Panc1 (cell line): ENCODE measurements at regions not wholly inside any gene's neighbourhood (a gene's known extent, or its start where the extent isn't known, plus 50 kb on each side); places are given as distances from the start of the nearest gene placed in this dataset.
"Not testable (repeated sequence)": the region's sequence is repeated elsewhere in the genome, so short reads cannot be mapped to it uniquely, and the experiment has no call there.

Experiments used
- ATAC-seq: fragments of 200-7000 bp; cut with Tn5 transposase; 2 replicates; pipeline ENCODE4 v1.9.1; 2020; ENCODE audit warnings: mild to moderate bottlenecking, moderate library complexity
- BruUV-seq: library from RNA; stranded (reverse); fragments of 400-500 nt; replicated peaks from 2 replicates; lab custom pipeline; 2021; lab: Mats Ljungman, UMichigan
- CTCF ChIA-PET: fragments of 300-600 bp; sonication (Branson Sonifier 250); formaldehyde crosslinking; loops from one replicate; lab custom pipeline; 2022; ENCODE audit warnings: antibody characterized with exemption; lab: Charles Lee
- POLR2A ChIA-PET: fragments of 300-600 bp; sonication (Branson Sonifier 250); formaldehyde crosslinking; loops from one replicate; lab custom pipeline; 2022; ENCODE audit warnings: antibody characterized with exemption; lab: Charles Lee
- DNase-seq: peaks from one replicate; pipeline ENCODE4 v3.0.0-alpha.2; 2010; ENCODE audit warnings: low read depth, low spot score
- H3K27ac ChIP-seq: 2 replicates; pipeline ENCODE4 v1.5.1; 2011; ENCODE audit warnings: mild to moderate bottlenecking, low read length, inconsistent platforms
- H3K27me3 ChIP-seq: fragments of 200-500 bp; sonication (Bioruptor generic); 2 replicates; pipeline ENCODE4 v1.6.0; 2014; ENCODE audit warnings: low read length, inconsistent platforms; ENCODE audit not compliant: control insufficient read depth, insufficient read depth
- H3K36me3 ChIP-seq: fragments of 200-500 bp; sonication (Bioruptor generic); 2 replicates; pipeline ENCODE4 v1.5.1; 2014; ENCODE audit warnings: inconsistent platforms, mild to moderate bottlenecking, low read length, moderate library complexity; ENCODE audit not compliant: control insufficient read depth, insufficient read depth
- H3K4me1 ChIP-seq: 2 replicates; pipeline ENCODE4 v1.5.1; 2011; ENCODE audit warnings: inconsistent platforms, mild to moderate bottlenecking, low read length, moderate library complexity; ENCODE audit not compliant: control insufficient read depth, insufficient read depth
- H3K4me3 ChIP-seq, 2 experiments: 2 replicates each; pipeline ENCODE4 v1.5.1; 2011 to 2012; ENCODE audit warnings: low read depth in 2 of 2, low read length in 2 of 2, mild to moderate bottlenecking in 2 of 2, inconsistent platforms in 1 of 2, moderate library complexity in 1 of 2
- H3K9me3 ChIP-seq: fragments of 200-500 bp; sonication (Bioruptor generic); 2 replicates; pipeline ENCODE4 v1.5.1; 2014; ENCODE audit warnings: low read depth, mild to moderate bottlenecking, inconsistent platforms, low read length, moderate library complexity; ENCODE audit not compliant: control insufficient read depth, insufficient read depth
- POLR2AphosphoS5 ChIP-seq: IDR thresholded peaks from 2 replicates; pipeline ENCODE4 v1.6.1; 2012; ENCODE audit warnings: mild to moderate bottlenecking, low read depth, low read length, moderate library complexity
- SIN3A ChIP-seq: IDR thresholded peaks from 2 replicates; pipeline ENCODE4 v1.6.1; 2012; ENCODE audit warnings: low read depth, mild to moderate bottlenecking, low read length, moderate library complexity, borderline replicate concordance; ENCODE audit not compliant: insufficient read depth
- TCF7L2 ChIP-seq: IDR thresholded peaks from 2 replicates; pipeline ENCODE4 v1.6.1; 2011; ENCODE audit warnings: mild to moderate bottlenecking, low read depth, low read length, inconsistent platforms
- in situ Hi-C: cut with HindIII; loops from 2 replicates; pipeline ENCODE4 v1.10.0; 2016; ENCODE audit warnings: low sequenced_read_pairs, low pct_unique_long_range_greater_than_20kb
- intact Hi-C: fragments of 100-400 bp; cut with micrococcal nuclease; formaldehyde crosslinking; loops from one replicate; pipeline ENCODE4 v1.10.0; 2022; ENCODE audit not compliant: unreplicated experiment
- TF ChIP-seq, protein P1 (sequence below), 2 experiments: IDR thresholded peaks; 2 replicates each; pipeline ENCODE4 v1.6.1; 2011 to 2012; ENCODE audit warnings: low read depth in 2 of 2, control low read depth in 1 of 2, low read length in 1 of 2, mild to moderate bottlenecking in 1 of 2, moderate library complexity in 1 of 2; ENCODE audit not compliant: insufficient read depth in 1 of 2
- TF ChIP-seq, protein P2 (sequence below): fragments of 450-650 bp; IDR thresholded peaks from 2 replicates; pipeline ENCODE4 v1.5.1; 2017; ENCODE audit warnings: mild to moderate bottlenecking

DNA sequence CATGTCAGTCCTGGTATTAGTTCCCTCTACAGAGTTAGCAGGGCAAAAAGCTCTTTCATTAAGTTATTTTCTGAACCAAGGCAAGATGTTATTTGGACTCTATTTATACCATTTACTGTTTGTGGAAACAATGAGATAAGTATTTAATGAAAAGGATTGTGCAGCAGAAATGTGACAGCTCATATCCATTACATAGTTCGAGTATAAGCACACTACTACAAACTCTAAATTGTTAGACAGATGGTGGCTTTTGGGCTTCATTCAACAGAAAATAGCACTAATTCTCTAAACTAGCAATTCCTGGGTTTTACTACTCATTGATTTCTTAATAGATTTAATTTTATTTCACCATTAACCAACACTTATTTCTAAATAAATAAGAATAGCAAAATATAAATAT is 95.2 kb upstream of the ANK2 start:
- TF ChIP-seq SIN3A: no peak
- TF ChIP-seq TCF7L2: no peak
- TF ChIP-seq, protein P1, sequence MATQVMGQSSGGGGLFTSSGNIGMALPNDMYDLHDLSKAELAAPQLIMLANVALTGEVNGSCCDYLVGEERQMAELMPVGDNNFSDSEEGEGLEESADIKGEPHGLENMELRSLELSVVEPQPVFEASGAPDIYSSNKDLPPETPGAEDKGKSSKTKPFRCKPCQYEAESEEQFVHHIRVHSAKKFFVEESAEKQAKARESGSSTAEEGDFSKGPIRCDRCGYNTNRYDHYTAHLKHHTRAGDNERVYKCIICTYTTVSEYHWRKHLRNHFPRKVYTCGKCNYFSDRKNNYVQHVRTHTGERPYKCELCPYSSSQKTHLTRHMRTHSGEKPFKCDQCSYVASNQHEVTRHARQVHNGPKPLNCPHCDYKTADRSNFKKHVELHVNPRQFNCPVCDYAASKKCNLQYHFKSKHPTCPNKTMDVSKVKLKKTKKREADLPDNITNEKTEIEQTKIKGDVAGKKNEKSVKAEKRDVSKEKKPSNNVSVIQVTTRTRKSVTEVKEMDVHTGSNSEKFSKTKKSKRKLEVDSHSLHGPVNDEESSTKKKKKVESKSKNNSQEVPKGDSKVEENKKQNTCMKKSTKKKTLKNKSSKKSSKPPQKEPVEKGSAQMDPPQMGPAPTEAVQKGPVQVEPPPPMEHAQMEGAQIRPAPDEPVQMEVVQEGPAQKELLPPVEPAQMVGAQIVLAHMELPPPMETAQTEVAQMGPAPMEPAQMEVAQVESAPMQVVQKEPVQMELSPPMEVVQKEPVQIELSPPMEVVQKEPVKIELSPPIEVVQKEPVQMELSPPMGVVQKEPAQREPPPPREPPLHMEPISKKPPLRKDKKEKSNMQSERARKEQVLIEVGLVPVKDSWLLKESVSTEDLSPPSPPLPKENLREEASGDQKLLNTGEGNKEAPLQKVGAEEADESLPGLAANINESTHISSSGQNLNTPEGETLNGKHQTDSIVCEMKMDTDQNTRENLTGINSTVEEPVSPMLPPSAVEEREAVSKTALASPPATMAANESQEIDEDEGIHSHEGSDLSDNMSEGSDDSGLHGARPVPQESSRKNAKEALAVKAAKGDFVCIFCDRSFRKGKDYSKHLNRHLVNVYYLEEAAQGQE (IDR thresholded peaks at IDR 0.05; ENCODE audit: insufficient read depth in 1 of 2, low read depth in 2 of 2, low read length in 1 of 2): no peak
- TF ChIP-seq POLR2AphosphoS5: no peak
- TF ChIP-seq, protein P2, sequence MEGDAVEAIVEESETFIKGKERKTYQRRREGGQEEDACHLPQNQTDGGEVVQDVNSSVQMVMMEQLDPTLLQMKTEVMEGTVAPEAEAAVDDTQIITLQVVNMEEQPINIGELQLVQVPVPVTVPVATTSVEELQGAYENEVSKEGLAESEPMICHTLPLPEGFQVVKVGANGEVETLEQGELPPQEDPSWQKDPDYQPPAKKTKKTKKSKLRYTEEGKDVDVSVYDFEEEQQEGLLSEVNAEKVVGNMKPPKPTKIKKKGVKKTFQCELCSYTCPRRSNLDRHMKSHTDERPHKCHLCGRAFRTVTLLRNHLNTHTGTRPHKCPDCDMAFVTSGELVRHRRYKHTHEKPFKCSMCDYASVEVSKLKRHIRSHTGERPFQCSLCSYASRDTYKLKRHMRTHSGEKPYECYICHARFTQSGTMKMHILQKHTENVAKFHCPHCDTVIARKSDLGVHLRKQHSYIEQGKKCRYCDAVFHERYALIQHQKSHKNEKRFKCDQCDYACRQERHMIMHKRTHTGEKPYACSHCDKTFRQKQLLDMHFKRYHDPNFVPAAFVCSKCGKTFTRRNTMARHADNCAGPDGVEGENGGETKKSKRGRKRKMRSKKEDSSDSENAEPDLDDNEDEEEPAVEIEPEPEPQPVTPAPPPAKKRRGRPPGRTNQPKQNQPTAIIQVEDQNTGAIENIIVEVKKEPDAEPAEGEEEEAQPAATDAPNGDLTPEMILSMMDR: no peak
- Histone ChIP-seq H3K27ac (no peak overlapping the region), H3K36me3 (no peaks in the 10 kb centered on the region), H3K9me3 (no peaks in the 10 kb centered on the region), H3K4me3 (no peak overlapping the region), H3K27me3 (no peaks in the 10 kb centered on the region), H3K4me1 (no peaks in the 10 kb centered on the region)
- CTCF ChIA-PET: no interaction called here
- DNase-seq (no peak), ATAC-seq (no peak)
- POLR2A ChIA-PET: no interaction called here
- intact Hi-C loops (no loop called here), in situ Hi-C loops (no loop called here)
- BruUV-seq: no TSS peak

DNA sequence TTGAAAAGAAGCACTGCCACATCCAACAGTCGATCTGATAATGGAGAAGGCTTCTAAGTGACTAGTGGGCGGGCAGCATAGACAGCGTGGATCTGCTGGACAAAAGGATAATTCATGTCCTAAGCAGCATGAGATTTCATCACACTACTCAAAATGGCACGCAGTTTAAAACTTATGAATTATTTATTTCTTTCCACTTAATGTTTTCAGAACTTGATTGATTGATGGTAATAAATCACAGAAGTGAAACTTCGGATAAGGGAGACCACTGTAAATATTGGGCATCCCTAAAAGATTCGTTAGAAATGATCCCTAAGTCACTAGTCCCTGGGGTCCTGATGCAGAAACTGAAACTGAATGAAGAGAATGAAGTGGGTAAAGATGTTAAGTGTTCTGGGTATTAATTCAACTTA is 93.0 kb upstream of the ANK2 start:
- no peaks in the 10 kb centered on the region for H3K36me3 ChIP-seq
- intact Hi-C loops: no loop called here
- CTCF ChIA-PET: no interaction called here
- POLR2A ChIA-PET: no interaction called here
- ATAC-seq: no peak
- H3K27me3 ChIP-seq: no peaks in the 10 kb centered on the region
- TF ChIP-seq, protein P2: no peak
- TF ChIP-seq SIN3A (no peak), TCF7L2 (no peak), POLR2AphosphoS5 (no peak)
- TF ChIP-seq, protein P1 (IDR thresholded peaks at IDR 0.05; ENCODE audit: insufficient read depth in 1 of 2, low read depth in 2 of 2, low read length in 1 of 2): no peak
- H3K4me1 ChIP-seq: no peaks in the 10 kb centered on the region
- H3K9me3 ChIP-seq: no peaks in the 10 kb centered on the region
- DNase-seq: no peak
- H3K27ac ChIP-seq: no peak overlapping the region
- in situ Hi-C loops: no loop called here
- no peak overlapping the region for H3K4me3 ChIP-seq
- BruUV-seq: no TSS peak

DNA sequence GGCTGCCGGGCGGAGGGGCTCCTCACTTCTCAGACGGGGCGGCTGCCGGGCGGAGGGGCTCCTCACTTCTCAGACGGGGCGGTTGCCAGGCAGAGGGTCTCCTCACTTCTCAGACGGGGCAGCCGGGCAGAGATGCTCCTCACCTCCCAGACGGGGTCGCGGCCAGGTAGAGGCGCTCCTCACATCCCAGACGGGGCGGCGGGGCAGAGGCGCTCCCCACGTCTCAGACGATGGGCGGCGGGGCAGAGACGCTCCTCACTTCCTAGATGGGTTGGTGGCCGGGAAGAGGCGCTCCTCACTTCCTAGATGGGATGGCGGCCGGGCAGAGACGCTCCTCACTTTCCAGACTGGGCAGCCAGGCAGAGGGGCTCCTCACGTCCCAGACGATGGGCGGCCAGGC is 91.7 kb upstream of the ANK2 start:
- H3K9me3 ChIP-seq, ATAC-seq, H3K4me1 ChIP-seq, POLR2A ChIA-PET, H3K36me3 ChIP-seq, BruUV-seq, CTCF ChIA-PET, in situ Hi-C loops, DNase-seq, intact Hi-C loops, H3K27me3 ChIP-seq, H3K27ac ChIP-seq, H3K4me3 ChIP-seq: not testable (repeated sequence)
